OCI-LY3 (cell line): ENCODE measurements at regions not wholly inside any gene's neighbourhood (a gene's known extent, or its start where the extent isn't known, plus 50 kb on each side); places are given as distances from the start of the nearest gene placed in this dataset.

ENCODE experiments used
- EZH2phosphoT487 ChIP-seq: fragments of 200-600 bp; shearing (Covaris generic); IDR thresholded peaks from 2 replicates; pipeline ENCODE4 v1.6.1; 2018; ENCODE audit warnings: antibody characterized with exemption, mixed run types, low read depth
- TF ChIP-seq, protein P1 (sequence below): fragments of 200-600, 300-600 bp; sonication (generic); IDR thresholded peaks from 2 replicates; pipeline ENCODE4 v1.5.1; 2014; ENCODE audit warnings: antibody characterized with exemption, low read length, low read depth

DNA sequence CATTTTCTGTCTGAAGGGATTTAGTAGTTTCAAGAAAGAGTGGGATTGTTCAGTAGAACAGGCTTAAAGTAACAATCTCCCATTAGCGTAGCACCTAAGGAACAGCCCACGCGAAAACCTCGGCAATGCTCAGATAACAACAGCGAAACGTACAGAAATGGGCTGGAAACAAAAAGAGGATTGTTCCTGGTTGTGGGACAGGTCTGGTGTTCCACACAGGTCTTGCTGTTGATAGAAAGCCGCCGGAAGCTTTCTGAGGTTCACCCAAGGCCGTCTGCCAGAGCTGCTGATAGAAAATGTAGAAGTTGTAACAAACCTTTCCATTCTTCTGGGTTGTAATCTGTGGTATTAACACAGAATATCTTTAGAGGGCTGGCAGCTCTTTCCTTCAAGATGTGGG, 69.4 kb upstream of the CLCN4 start:
- TF ChIP-seq, protein P1, sequence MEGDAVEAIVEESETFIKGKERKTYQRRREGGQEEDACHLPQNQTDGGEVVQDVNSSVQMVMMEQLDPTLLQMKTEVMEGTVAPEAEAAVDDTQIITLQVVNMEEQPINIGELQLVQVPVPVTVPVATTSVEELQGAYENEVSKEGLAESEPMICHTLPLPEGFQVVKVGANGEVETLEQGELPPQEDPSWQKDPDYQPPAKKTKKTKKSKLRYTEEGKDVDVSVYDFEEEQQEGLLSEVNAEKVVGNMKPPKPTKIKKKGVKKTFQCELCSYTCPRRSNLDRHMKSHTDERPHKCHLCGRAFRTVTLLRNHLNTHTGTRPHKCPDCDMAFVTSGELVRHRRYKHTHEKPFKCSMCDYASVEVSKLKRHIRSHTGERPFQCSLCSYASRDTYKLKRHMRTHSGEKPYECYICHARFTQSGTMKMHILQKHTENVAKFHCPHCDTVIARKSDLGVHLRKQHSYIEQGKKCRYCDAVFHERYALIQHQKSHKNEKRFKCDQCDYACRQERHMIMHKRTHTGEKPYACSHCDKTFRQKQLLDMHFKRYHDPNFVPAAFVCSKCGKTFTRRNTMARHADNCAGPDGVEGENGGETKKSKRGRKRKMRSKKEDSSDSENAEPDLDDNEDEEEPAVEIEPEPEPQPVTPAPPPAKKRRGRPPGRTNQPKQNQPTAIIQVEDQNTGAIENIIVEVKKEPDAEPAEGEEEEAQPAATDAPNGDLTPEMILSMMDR = no peak
- no peak for TF ChIP-seq EZH2phosphoT487
